PC-3 (cell line): ENCODE measurements at regions not wholly inside any gene's neighbourhood (a gene's known extent, or its start where the extent isn't known, plus 50 kb on each side); places are given as distances from the start of the nearest gene placed in this dataset.

Source experiments
- ATAC-seq: fragments of 200-7000 bp; cut with Tn5 transposase; 2 replicates; pipeline ENCODE4 v1.9.1; 2020; ENCODE audit warnings: mild to moderate bottlenecking, moderate library complexity
- BruUV-seq: library from RNA; stranded (reverse); fragments of 400-500 nt; replicated peaks from 2 replicates; lab custom pipeline; 2021; lab: Mats Ljungman, UMichigan
- CTCF ChIA-PET: fragments of 300-600 bp; sonication (Branson Sonifier 250); formaldehyde crosslinking; loops from one replicate; lab custom pipeline; 2022; ENCODE audit warnings: antibody characterized with exemption; lab: Charles Lee
- POLR2A ChIA-PET: fragments of 300-600 bp; sonication (Branson Sonifier 250); formaldehyde crosslinking; loops from one replicate; lab custom pipeline; 2022; ENCODE audit warnings: antibody characterized with exemption; ENCODE audit not compliant: unreplicated experiment; lab: Charles Lee
- DNase-seq: peaks from one replicate; pipeline ENCODE4 v3.0.0-alpha.2; 2015
- H2AFZ ChIP-seq: fragments of 300-600 bp; sonication (generic); 2 replicates; pipeline ENCODE4 v1.6.0; 2016; ENCODE audit warnings: antibody characterized with exemption, low read length
- H3F3A ChIP-seq: fragments of 300-600 bp; sonication (generic); one replicate; pipeline ENCODE4 v1.6.0; 2017; ENCODE audit warnings: antibody characterized with exemption, low read length, control low read depth, mild to moderate bottlenecking; ENCODE audit not compliant: unreplicated experiment
- H3K27ac ChIP-seq: fragments of 300-600 bp; sonication (generic); 2 replicates; pipeline ENCODE4 v1.5.1; 2016; ENCODE audit warnings: mild to moderate bottlenecking, low read length
- H3K27me3 ChIP-seq: fragments of 300-600 bp; sonication (generic); 2 replicates; pipeline ENCODE4 v1.6.1; 2016; ENCODE audit warnings: low read length, mixed read lengths
- H3K36me3 ChIP-seq: fragments of 300-600 bp; sonication (generic); 2 replicates; pipeline ENCODE4 v1.6.1; 2016; ENCODE audit warnings: low read depth, mixed run types, low read length, mixed read lengths
- H3K4me1 ChIP-seq: fragments of 300-600 bp; sonication (generic); 2 replicates; pipeline ENCODE4 v1.5.1; 2016; ENCODE audit warnings: low read length; ENCODE audit not compliant: insufficient read depth
- H3K4me2 ChIP-seq: fragments of 300-600 bp; sonication (generic); 2 replicates; pipeline ENCODE4 v1.6.0; 2016; ENCODE audit warnings: low read length
- H3K4me3 ChIP-seq: fragments of 300-600 bp; sonication (generic); 2 replicates; pipeline ENCODE4 v1.5.1; 2016; ENCODE audit warnings: mild to moderate bottlenecking, low read length, mixed read lengths
- H3K79me2 ChIP-seq: fragments of 300-600 bp; sonication (generic); 2 replicates; pipeline ENCODE4 v1.6.1; 2017; ENCODE audit warnings: low read length, mixed read lengths
- H3K9ac ChIP-seq: fragments of 300-600 bp; sonication (generic); 2 replicates; pipeline ENCODE4 v1.6.0; 2016; ENCODE audit warnings: mild to moderate bottlenecking, low read length
- H3K9me2 ChIP-seq: fragments of 300-600 bp; sonication (generic); replicated peaks from 2 replicates; pipeline ENCODE4 v1.6.1; 2016; ENCODE audit warnings: mixed run types, low read length, mixed read lengths
- H3K9me3 ChIP-seq: fragments of 300-600 bp; sonication (generic); 2 replicates; pipeline ENCODE4 v1.6.1; 2016; ENCODE audit warnings: low read length, mixed read lengths
- H4K20me1 ChIP-seq: fragments of 300-600 bp; sonication (generic); 2 replicates; pipeline ENCODE4 v1.6.1; 2016; ENCODE audit warnings: low read length, mixed read lengths
- EZH2 ChIP-seq: fragments of 300-600 bp; sonication (generic); IDR thresholded peaks from one replicate; pipeline ENCODE4 v1.6.1; 2017; ENCODE audit warnings: antibody characterized with exemption, mild to moderate bottlenecking, low read length; ENCODE audit not compliant: unreplicated experiment
- EZH2phosphoT487 ChIP-seq: fragments of 300-600 bp; sonication (generic); IDR thresholded peaks from 2 replicates; pipeline ENCODE4 v1.6.1; 2018; ENCODE audit warnings: mild to moderate bottlenecking, antibody characterized with exemption, low read length, borderline replicate concordance
- intact Hi-C: fragments of 100-400 bp; cut with micrococcal nuclease; formaldehyde crosslinking; loops from 2 replicates; pipeline ENCODE4 v1.9.0; 2023
- TF ChIP-seq, protein P1 (sequence below): fragments of 300-600 bp; sonication (generic); conservative IDR thresholded peaks from 2 replicates; pipeline ENCODE4 v1.5.1; 2017; ENCODE audit warnings: antibody characterized with exemption, low read depth, mild to moderate bottlenecking, low read length

DNA sequence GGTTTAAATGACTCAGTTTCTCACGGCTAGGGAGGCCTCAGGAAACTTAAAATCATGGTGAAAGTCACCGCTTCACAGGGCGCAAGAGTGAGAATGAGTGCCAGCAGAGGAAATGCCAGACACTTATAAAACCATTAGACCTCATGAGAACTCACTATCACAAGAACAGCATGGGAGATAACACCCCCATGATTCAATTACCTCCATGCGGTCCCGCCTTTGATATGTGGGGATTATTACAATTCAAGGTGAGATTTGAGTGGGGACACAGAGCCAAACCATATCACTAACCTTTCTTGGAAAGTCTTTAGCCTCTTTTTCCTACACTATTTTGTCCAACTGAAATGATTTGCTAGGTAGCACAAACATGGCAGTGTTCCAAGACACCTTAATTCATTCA is 533.9 kb upstream of the NUDT12 start:
- Histone ChIP-seq H2AFZ (no peak overlapping the region), H3K36me3 (no peaks in the 10 kb centered on the region), H3K4me2 (no peak overlapping the region), H3K79me2 (no peaks in the 10 kb centered on the region), H3K4me1 (no peaks in the 10 kb centered on the region), H4K20me1 (no peaks in the 10 kb centered on the region), H3K9me3 (no peaks in the 10 kb centered on the region), H3K9me2 (no peaks in the 10 kb centered on the region), H3F3A (no peaks in the 10 kb centered on the region), H3K9ac (no peak overlapping the region), H3K4me3 (no peak overlapping the region), H3K27me3 (no peaks in the 10 kb centered on the region), H3K27ac (no peak overlapping the region)
- DNase-seq (no peak), ATAC-seq (no peak)
- intact Hi-C loops = no loop called here
- ChIA-PET POLR2A (no interaction called here), CTCF (no interaction called here)
- no peak for TF ChIP-seq EZH2phosphoT487
- TF ChIP-seq, protein P1, sequence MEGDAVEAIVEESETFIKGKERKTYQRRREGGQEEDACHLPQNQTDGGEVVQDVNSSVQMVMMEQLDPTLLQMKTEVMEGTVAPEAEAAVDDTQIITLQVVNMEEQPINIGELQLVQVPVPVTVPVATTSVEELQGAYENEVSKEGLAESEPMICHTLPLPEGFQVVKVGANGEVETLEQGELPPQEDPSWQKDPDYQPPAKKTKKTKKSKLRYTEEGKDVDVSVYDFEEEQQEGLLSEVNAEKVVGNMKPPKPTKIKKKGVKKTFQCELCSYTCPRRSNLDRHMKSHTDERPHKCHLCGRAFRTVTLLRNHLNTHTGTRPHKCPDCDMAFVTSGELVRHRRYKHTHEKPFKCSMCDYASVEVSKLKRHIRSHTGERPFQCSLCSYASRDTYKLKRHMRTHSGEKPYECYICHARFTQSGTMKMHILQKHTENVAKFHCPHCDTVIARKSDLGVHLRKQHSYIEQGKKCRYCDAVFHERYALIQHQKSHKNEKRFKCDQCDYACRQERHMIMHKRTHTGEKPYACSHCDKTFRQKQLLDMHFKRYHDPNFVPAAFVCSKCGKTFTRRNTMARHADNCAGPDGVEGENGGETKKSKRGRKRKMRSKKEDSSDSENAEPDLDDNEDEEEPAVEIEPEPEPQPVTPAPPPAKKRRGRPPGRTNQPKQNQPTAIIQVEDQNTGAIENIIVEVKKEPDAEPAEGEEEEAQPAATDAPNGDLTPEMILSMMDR = no peak
- BruUV-seq = no TSS peak

DNA sequence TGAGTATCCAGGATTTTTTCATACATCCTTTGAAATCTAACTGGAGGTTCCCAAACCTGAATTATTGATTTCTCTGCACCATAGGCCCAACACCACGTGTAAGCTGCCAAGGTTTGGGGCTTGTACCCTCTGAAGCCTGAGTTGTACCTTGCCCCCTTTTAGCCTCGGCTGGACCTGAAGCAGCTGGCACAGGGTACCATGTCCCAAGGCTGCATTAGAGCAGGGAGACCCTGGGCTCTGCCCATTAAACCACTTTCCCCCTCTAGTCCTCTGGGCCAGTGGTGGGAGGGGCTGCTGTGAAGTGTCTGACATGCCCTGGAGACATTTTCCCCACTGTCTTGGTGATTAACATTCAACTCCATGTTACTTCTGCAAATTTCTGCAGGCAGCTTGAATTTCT is 532.9 kb upstream of the NUDT12 start:
- H3K36me3 ChIP-seq = no peaks in the 10 kb centered on the region
- H3K79me2 ChIP-seq = no peaks in the 10 kb centered on the region
- no peaks in the 10 kb centered on the region for H3K9me3 ChIP-seq
- BruUV-seq = no TSS peak
- TF ChIP-seq EZH2 (no peak), EZH2phosphoT487 (no peak)
- TF ChIP-seq, protein P1 = no peak
- no peaks in the 10 kb centered on the region for H4K20me1 ChIP-seq
- POLR2A ChIA-PET = no interaction called here
- no peak overlapping the region for H3K4me3 ChIP-seq
- H3K27me3 ChIP-seq = no peaks in the 10 kb centered on the region
- intact Hi-C loops = no loop called here
- CTCF ChIA-PET = interaction anchor here (0.6 kb wide), 1 partner anchor 294 kb away, joined by 3 read pairs; no protein-coding TSS in a partner anchor
- no peak overlapping the region for H3K9ac ChIP-seq
- H3K4me1 ChIP-seq = no peaks in the 10 kb centered on the region
- DNase-seq = no peak
- H2AFZ ChIP-seq = no peak overlapping the region
- no peak overlapping the region for H3K27ac ChIP-seq
- H3K9me2 ChIP-seq = no peaks in the 10 kb centered on the region
- no peak for ATAC-seq
- H3K4me2 ChIP-seq = no peak overlapping the region
- H3F3A ChIP-seq = no peaks in the 10 kb centered on the region

DNA sequence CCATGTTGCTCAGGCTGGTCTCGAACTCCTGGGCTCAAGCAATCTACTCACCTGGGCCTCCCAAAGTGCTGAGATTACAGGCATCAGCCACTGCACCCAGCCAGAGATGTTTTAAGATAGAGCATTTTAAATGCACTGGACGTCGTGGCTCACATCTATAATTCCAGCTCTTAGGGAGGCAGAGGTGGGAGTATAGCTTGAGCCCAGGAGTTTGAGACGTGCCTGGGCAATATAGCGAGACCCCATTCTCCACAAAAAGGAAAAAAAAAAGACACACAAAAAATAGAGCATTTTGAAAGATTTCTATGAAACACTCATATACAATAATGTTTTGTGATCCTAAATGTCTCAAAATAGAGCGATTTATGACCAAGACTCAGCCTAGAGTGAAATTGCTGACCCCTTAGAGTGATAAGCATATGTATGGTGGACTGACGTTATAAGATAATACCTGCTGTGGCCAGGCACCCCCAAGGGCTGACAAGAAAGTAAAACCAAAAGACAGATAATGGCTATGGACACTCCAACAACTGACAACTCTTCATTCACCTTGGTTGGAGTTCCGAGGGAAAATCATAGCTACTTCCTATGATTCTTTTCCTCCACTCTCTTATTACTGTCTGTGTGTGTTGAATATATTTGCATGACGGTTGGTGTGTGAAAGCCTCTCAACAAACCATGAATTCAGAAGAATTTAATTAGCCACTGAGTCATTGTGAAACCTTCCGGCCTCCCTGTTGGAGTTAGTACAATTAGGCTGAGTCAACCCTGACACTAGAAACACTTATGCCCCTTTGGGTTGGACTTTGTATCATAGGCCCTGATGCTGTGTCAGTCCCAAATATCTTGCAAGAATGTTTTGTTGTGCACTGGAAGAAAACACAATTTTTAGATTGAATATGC is 526.5 kb upstream of the NUDT12 start:
- Histone ChIP-seq H3K4me1 (peaks cover 13% of the 10 kb centered on the region), H3K9me3 (no peaks in the 10 kb centered on the region), H4K20me1 (no peaks in the 10 kb centered on the region), H2AFZ (peak overlapping the region; percentile 54), H3K27me3 (no peaks in the 10 kb centered on the region), H3K4me2 (peak overlapping the region; percentile 63), H3K9ac (no peak overlapping the region), H3K9me2 (no peaks in the 10 kb centered on the region), H3K27ac (peak overlapping the region; percentile 67), H3K4me3 (peak overlapping the region; percentile 16; the same call in 1 of the 2 replicates), H3K79me2 (no peaks in the 10 kb centered on the region), H3F3A (no peaks in the 10 kb centered on the region), H3K36me3 (no peaks in the 10 kb centered on the region)
- BruUV-seq = no TSS peak
- DNase-seq (peak; percentile 85), ATAC-seq (peak; percentile 95)
- ChIA-PET CTCF (no interaction called here), POLR2A (interaction anchor here (0.7 kb wide), 1 partner anchor 66 kb away, joined by 3 read pairs; no protein-coding TSS in a partner anchor)
- TF ChIP-seq, protein P1 = no peak
- TF ChIP-seq EZH2phosphoT487 = no peak
- TF ChIP-seq EZH2 = no peak
- intact Hi-C loops = loop anchor here (10.0 kb wide), 2 partner anchors 256 to 284 kb away; no protein-coding TSS in a partner anchor
